GM12878 (cell line): ENCODE measurements at regions not wholly inside any gene's neighbourhood (a gene's known extent, or its start where the extent isn't known, plus 50 kb on each side); places are given as distances from the start of the nearest gene placed in this dataset.

Experiments
- ATAC-seq: fragments of 200-7000 bp; cut with Tn5 transposase; 3 replicates; pipeline ENCODE4 v1.9.1; 2020; ENCODE audit warnings: mild to moderate bottlenecking, moderate library complexity
- BruUV-seq: library from RNA; stranded (reverse); fragments of 400-500 nt; replicated peaks from 2 replicates; lab custom pipeline; 2021; lab: Mats Ljungman, UMichigan
- CTCF ChIA-PET: fragments of 300-600 bp; sonication (Branson Sonifier 250); formaldehyde crosslinking; extraction: SDS; loops from one replicate; lab custom pipeline; 2021; ENCODE audit warnings: inconsistent platforms; lab: Yijun Ruan, JAX
- POLR2A ChIA-PET: fragments of 350-600 bp; formaldehyde crosslinking; extraction: SDS; loops from one replicate; lab custom pipeline; 2021; ENCODE audit warnings: inconsistent platforms; lab: Charles Lee
- RAD21 ChIA-PET: fragments of 300-600 bp; sonication (Branson Sonifier 250); formaldehyde crosslinking; loops from one replicate; lab custom pipeline; 2023; ENCODE audit warnings: antibody characterized with exemption; ENCODE audit not compliant: unreplicated experiment; lab: Charles Lee
- SMC1A ChIA-PET: fragments of 300-600 bp; sonication (Branson Sonifier 250); formaldehyde crosslinking; loops from one replicate; lab custom pipeline; 2023; ENCODE audit not compliant: unreplicated experiment, uncharacterized antibody; lab: Charles Lee
- DNase-seq: peaks from one replicate; pipeline ENCODE4 v3.0.0-alpha.2; 2011; ENCODE audit warnings: low read depth, low spot score
- FAIRE-seq: peaks from 3 replicates; lab custom pipeline; 2011; peaks lifted over from hg19 to GRCh38; lab: Jason Lieb, UNC
- H2AFZ ChIP-seq: 2 replicates; pipeline ENCODE4 v1.6.0; 2011; ENCODE audit warnings: low read depth, low read length, control low read depth; ENCODE audit not compliant: control insufficient read depth
- H3K27ac ChIP-seq: 2 replicates; pipeline ENCODE4 v1.5.1; 2011; ENCODE audit warnings: control low read depth; ENCODE audit not compliant: control insufficient read depth, insufficient read depth
- H3K27me3 ChIP-seq, 2 experiments: replicated peaks in 1 of 2; 2 replicates each; pipeline versions ENCODE4 v1.6.0 to v1.6.1; 2011; ENCODE audit warnings: low read length in 1 of 2; ENCODE audit not compliant: control insufficient read depth in 2 of 2, insufficient read depth in 2 of 2
- H3K36me3 ChIP-seq, 2 experiments: 2 replicates each; pipeline ENCODE4 v1.5.1; 2011; ENCODE audit warnings: low read length in 1 of 2; ENCODE audit not compliant: control insufficient read depth in 2 of 2, insufficient read depth in 2 of 2
- H3K4me1 ChIP-seq: 2 replicates; pipeline ENCODE4 v1.6.1; 2011; ENCODE audit warnings: mild to moderate bottlenecking, low read length, moderate library complexity, mixed read lengths; ENCODE audit not compliant: control insufficient read depth, insufficient read depth
- H3K4me2 ChIP-seq: 2 replicates; pipeline ENCODE4 v1.6.0; 2011; ENCODE audit warnings: control low read depth; ENCODE audit not compliant: control insufficient read depth, insufficient read depth
- H3K4me3 ChIP-seq: fragments of 200-600 bp; sonication (generic); 2 replicates; pipeline ENCODE4 v1.5.1; 2016
- H3K79me2 ChIP-seq: 2 replicates; pipeline ENCODE4 v1.6.0; 2011; ENCODE audit warnings: low read length; ENCODE audit not compliant: control insufficient read depth, insufficient read depth
- H3K9ac ChIP-seq: 2 replicates; pipeline ENCODE4 v1.8.0; 2011; ENCODE audit warnings: low read length, control low read depth, mixed read lengths; ENCODE audit not compliant: control insufficient read depth, insufficient read depth
- H3K9me3 ChIP-seq: replicated peaks from 3 replicates; pipeline ENCODE4 v1.5.1; 2011; ENCODE audit warnings: mild to moderate bottlenecking, low read length; ENCODE audit not compliant: control insufficient read depth, insufficient read depth
- H4K20me1 ChIP-seq: 2 replicates; pipeline ENCODE4 v1.6.0; 2011; ENCODE audit not compliant: control insufficient read depth, insufficient read depth
- BCLAF1 ChIP-seq: fragments of 450-650 bp; IDR thresholded peaks from 2 replicates; pipeline ENCODE4 v1.6.1; 2017; ENCODE audit warnings: antibody characterized with exemption, mild to moderate bottlenecking, moderate library complexity
- BMI1 ChIP-seq: fragments of 450-650 bp; IDR thresholded peaks from 2 replicates; pipeline ENCODE4 v1.6.1; 2016; ENCODE audit warnings: mild to moderate bottlenecking, moderate library complexity, borderline replicate concordance
- CEBPB ChIP-seq, 2 experiments: fragments of 150-350 bp in 1 of 2; IDR thresholded peaks; 2 replicates each; pipeline ENCODE4 v1.6.1; 2012 to 2014; ENCODE audit warnings: low read depth in 2 of 2, low read length in 2 of 2, borderline replicate concordance in 1 of 2, inconsistent platforms in 1 of 2
- CREB1 ChIP-seq: IDR thresholded peaks from 2 replicates; pipeline ENCODE4 v1.6.1; 2012; ENCODE audit warnings: low read depth, mild to moderate bottlenecking, inconsistent platforms
- EZH2 ChIP-seq: IDR thresholded peaks from 2 replicates; pipeline ENCODE4 v1.6.1; 2012; ENCODE audit warnings: low read depth, mild to moderate bottlenecking, control low read depth, inconsistent platforms, low read length, borderline replicate concordance; ENCODE audit not compliant: control insufficient read depth
- FOXM1 ChIP-seq: IDR thresholded peaks from 2 replicates; pipeline ENCODE4 v1.6.1; 2012; ENCODE audit warnings: low read depth, mild to moderate bottlenecking, inconsistent platforms, low read length, moderate library complexity
- HCFC1 ChIP-seq: fragments of 150-350 bp; IDR thresholded peaks from 2 replicates; pipeline ENCODE4 v1.6.1; 2014; ENCODE audit warnings: low read length
- NBN ChIP-seq: fragments of 450-650 bp; IDR thresholded peaks from 2 replicates; pipeline ENCODE4 v1.6.1; 2016
- NRF1 ChIP-seq: conservative IDR thresholded peaks from 2 replicates; pipeline ENCODE4 v1.6.1; 2011; ENCODE audit warnings: mild to moderate bottlenecking, low read depth, low read length, improper control_type of control experiment
- RFX5 ChIP-seq: IDR thresholded peaks from 2 replicates; pipeline ENCODE4 v1.6.1; 2011; ENCODE audit warnings: low read depth, low read length, improper control_type of control experiment
- SMAD1 ChIP-seq: fragments of 450-650 bp; IDR thresholded peaks from 2 replicates; pipeline ENCODE4 v1.6.1; 2018; ENCODE audit warnings: mild to moderate bottlenecking, low read depth; ENCODE audit not compliant: partially characterized antibody
- SMC3 ChIP-seq: IDR thresholded peaks from 2 replicates; pipeline ENCODE4 v1.6.1; 2011; ENCODE audit warnings: low read length, improper control_type of control experiment, borderline replicate concordance
- WGBS: methylation state at CpG from one replicate; pipeline ENCODE4 v1.1.6; 2016; ENCODE audit warnings: low lambda C conversion rate; ENCODE audit not compliant: insufficient replicate concordance, insufficient coverage; ENCODE audit errors: missing lambda C conversion rate; 5-methylcytosine and 5-hydroxymethylcytosine counted together
- in situ Hi-C: fragments of 300-500 bp; cut with MboI; formaldehyde crosslinking; loops from 9 replicates; pipeline ENCODE4 v1.14.3; 2018; ENCODE audit warnings: mixed read lengths
- intact Hi-C: fragments of 100-400 bp; cut with micrococcal nuclease; formaldehyde crosslinking; loops from one replicate; pipeline ENCODE4 v1.14.2; 2022; ENCODE audit not compliant: unreplicated experiment
- TF ChIP-seq, protein P1 (sequence below): IDR thresholded peaks from 2 replicates; pipeline ENCODE4 v1.6.1; 2011; ENCODE audit warnings: mild to moderate bottlenecking, low read depth, low read length, moderate library complexity; ENCODE audit not compliant: insufficient replicate concordance
- TF ChIP-seq, protein P2 (sequence below): fragments of 450-650 bp; IDR thresholded peaks from 2 replicates; pipeline ENCODE4 v1.6.1; 2016; ENCODE audit warnings: mild to moderate bottlenecking, moderate library complexity, borderline replicate concordance

GRCh38 chr16:54873071-54873470, 57.6 kb upstream of the IRX5 start:
- in situ Hi-C loops: no loop called here
- DNase-seq (no peak), FAIRE-seq (no peak), ATAC-seq (no peak)
- RAD21 ChIA-PET: no interaction called here
- POLR2A ChIA-PET: no interaction called here
- Histone ChIP-seq H3K27me3 (no peaks in the 10 kb centered on the region), H3K4me3 (no peak overlapping the region), H3K36me3 (no peaks in the 10 kb centered on the region), H4K20me1 (no peaks in the 10 kb centered on the region), H3K9ac (no peak overlapping the region), H2AFZ (no peak overlapping the region), H3K4me1 (no peaks in the 10 kb centered on the region), H3K4me2 (no peak overlapping the region), H3K79me2 (no peaks in the 10 kb centered on the region), H3K27ac (no peak overlapping the region), H3K9me3 (no peaks in the 10 kb centered on the region; the same call in 1 of the 3 replicates)
- WGBS: 42% methylated on average over 2 of the region's 2 CpGs
- BruUV-seq: no TSS peak
- SMC1A ChIA-PET: no interaction called here
- CTCF ChIA-PET: interaction anchor here (0.6 to 1.6 kb wide), 3 partner anchors 9 to 809 kb away, joined by 3 read pairs; no protein-coding TSS in a partner anchor
- intact Hi-C loops: no loop called here
- no peak for TF ChIP-seq RFX5
- TF ChIP-seq CREB1: no peak
- TF ChIP-seq SMAD1: no peak
- no peak for TF ChIP-seq BCLAF1
- TF ChIP-seq HCFC1: no peak
- no peak for TF ChIP-seq FOXM1
- TF ChIP-seq, protein P1, sequence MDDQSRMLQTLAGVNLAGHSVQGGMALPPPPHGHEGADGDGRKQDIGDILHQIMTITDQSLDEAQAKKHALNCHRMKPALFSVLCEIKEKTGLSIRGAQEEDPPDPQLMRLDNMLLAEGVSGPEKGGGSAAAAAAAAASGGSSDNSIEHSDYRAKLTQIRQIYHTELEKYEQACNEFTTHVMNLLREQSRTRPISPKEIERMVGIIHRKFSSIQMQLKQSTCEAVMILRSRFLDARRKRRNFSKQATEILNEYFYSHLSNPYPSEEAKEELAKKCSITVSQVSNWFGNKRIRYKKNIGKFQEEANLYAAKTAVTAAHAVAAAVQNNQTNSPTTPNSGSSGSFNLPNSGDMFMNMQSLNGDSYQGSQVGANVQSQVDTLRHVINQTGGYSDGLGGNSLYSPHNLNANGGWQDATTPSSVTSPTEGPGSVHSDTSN: no peak
- TF ChIP-seq CEBPB (IDR thresholded peaks at IDR 0.05; ENCODE audit: borderline replicate concordance in 1 of 2, low read depth in 2 of 2, low read length in 2 of 2): no peak
- TF ChIP-seq EZH2: no peak
- TF ChIP-seq NBN: no peak
- TF ChIP-seq, protein P2, sequence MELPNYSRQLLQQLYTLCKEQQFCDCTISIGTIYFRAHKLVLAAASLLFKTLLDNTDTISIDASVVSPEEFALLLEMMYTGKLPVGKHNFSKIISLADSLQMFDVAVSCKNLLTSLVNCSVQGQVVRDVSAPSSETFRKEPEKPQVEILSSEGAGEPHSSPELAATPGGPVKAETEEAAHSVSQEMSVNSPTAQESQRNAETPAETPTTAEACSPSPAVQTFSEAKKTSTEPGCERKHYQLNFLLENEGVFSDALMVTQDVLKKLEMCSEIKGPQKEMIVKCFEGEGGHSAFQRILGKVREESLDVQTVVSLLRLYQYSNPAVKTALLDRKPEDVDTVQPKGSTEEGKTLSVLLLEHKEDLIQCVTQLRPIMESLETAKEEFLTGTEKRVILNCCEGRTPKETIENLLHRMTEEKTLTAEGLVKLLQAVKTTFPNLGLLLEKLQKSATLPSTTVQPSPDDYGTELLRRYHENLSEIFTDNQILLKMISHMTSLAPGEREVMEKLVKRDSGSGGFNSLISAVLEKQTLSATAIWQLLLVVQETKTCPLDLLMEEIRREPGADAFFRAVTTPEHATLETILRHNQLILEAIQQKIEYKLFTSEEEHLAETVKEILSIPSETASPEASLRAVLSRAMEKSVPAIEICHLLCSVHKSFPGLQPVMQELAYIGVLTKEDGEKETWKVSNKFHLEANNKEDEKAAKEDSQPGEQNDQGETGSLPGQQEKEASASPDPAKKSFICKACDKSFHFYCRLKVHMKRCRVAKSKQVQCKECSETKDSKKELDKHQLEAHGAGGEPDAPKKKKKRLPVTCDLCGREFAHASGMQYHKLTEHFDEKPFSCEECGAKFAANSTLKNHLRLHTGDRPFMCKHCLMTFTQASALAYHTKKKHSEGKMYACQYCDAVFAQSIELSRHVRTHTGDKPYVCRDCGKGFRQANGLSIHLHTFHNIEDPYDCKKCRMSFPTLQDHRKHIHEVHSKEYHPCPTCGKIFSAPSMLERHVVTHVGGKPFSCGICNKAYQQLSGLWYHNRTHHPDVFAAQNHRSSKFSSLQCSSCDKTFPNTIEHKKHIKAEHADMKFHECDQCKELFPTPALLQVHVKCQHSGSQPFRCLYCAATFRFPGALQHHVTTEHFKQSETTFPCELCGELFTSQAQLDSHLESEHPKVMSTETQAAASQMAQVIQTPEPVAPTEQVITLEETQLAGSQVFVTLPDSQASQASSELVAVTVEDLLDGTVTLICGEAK: no peak
- TF ChIP-seq BMI1: no peak
- no peak for TF ChIP-seq SMC3
- TF ChIP-seq NRF1: no peak
